ENCODE measurements at regions not wholly inside any gene's neighbourhood (a gene's known extent, or its start where the extent isn't known, plus 50 kb on each side); places are given as distances from the start of the nearest gene placed in this dataset.
A peak's percentile ranks its signal among the peaks of the same experiment; 100 is the strongest.

DNA sequence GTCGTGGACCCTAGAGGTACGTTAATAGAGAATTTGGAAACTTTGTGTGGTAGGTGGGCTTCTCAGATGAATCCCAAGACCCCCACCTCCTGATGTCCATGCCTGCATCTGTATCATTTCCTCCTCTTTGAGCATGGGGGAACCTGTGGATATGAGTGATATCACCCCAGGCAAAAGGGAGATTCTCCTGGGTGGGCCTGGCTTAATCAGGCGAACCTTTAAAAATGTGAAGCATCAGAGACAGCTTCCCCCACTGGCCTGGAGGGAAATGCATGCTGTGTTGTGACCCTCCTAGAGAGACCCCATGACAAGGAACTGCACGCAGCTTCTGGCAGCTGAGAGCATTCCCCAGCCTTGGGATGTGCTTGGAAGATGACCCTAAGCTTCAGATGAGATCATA lies 180.9 kb downstream of the MBOAT1 start:
- no peak for TF ChIP-seq POLR2AphosphoS5 (IDR thresholded peaks at IDR 0.05)
- no peak for TF ChIP-seq EP300 (IDR thresholded peaks at IDR 0.05)
- no peak for TF ChIP-seq CTCF (IDR thresholded peaks at IDR 0.05)
- no peak for TF ChIP-seq POLR2A (IDR thresholded peaks at IDR 0.05)
- peaks cover 0 to 15% (median 0%) of the 10 kb centered on the region in 3 donors for H3K27me3 ChIP-seq
- WGBS, 5 donors = 91 to 96% (median 94%) methylated on average over 4 of the region's 4 CpGs
- DNase-seq = no peak
- peaks cover 0 to 4% (median 0%) of the 10 kb centered on the region in 4 donors for H3K9me3 ChIP-seq
- intact Hi-C loops (cut with DNase I; ENCODE audit: low total_unique reads) = no loop called here
- no peak overlapping the region for H3K27ac ChIP-seq
- H3K36me3 ChIP-seq = no peaks in the 10 kb centered on the region
- no peak overlapping the region for H3K4me3 ChIP-seq
- H3K4me1 ChIP-seq = no peaks in the 10 kb centered on the region

DNA sequence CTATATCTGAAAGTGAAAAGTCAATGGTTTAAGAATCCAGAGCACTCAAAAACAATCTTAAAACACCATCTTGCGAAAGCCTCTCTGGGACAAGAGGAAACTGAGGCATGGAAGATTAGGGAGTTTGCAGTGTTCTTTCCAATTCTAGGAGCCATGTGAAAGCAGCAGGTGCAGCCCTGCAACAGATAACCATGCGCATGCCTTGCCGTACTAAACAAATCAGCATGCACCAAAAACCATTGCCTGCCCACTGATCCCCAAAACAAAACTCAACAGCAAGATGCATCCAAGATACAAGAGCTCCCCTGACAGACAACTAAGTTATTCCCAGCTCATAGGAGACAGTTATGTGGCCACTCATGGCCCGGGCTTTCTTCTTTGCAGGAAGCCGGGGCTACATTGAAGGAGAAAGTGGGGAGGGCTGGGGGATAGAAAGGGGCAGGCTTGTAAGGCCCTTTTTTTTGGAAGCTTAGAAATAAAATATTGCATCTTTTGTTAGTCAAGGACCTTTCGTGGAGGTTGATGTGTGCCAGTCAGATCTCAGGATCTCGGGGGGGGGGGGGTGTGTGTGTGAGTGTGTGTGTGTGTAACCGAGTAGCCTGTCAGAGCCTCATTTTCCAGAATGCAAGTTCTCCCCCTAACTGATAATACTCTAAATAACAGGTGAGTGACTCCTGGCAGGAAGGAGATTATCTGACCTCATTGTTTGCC lies 178.4 kb downstream of the MBOAT1 start:
- H3K9me3 ChIP-seq = peaks cover 0 to 4% (median 0%) of the 10 kb centered on the region in 4 donors
- H3K36me3 ChIP-seq = no peaks in the 10 kb centered on the region
- H3K27me3 ChIP-seq = peaks cover 0 to 15% (median 0%) of the 10 kb centered on the region in 3 donors
- intact Hi-C loops (cut with DNase I; ENCODE audit: low total_unique reads) = no loop called here
- WGBS, 5 donors = 54 to 68% (median 58%) methylated on average over 6 to 8 of the region's 8 CpGs
- TF ChIP-seq POLR2A (IDR thresholded peaks at IDR 0.05) = no peak
- no peak for TF ChIP-seq CTCF (IDR thresholded peaks at IDR 0.05)
- no peak for TF ChIP-seq EP300 (IDR thresholded peaks at IDR 0.05)
- TF ChIP-seq POLR2AphosphoS5 (IDR thresholded peaks at IDR 0.05) = no peak
- no peak overlapping the region for H3K4me3 ChIP-seq
- no peak for DNase-seq
- no peak overlapping the region for H3K27ac ChIP-seq
- no peaks in the 10 kb centered on the region for H3K4me1 ChIP-seq

DNA sequence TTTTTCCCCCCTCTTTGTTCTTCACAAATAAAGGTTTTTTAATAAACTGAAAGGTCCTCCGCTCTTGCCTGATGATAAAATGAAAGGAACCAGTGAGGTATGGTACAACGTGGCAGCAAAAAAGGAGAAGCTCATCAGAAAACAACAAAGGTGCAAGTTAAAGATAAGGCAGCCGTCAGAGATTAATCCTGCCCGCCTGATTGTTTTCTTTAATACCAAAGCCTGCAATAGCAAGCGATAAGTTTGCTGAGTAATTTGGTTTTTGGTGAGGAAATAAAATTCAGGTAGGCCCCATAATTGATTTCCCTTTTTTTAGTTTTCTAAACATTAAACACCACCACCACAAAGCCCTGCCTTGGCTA lies 177.9 kb downstream of the MBOAT1 start:
- Histone ChIP-seq H3K4me1 (no peaks in the 10 kb centered on the region), H3K27ac (no peak overlapping the region), H3K9me3 (peaks cover 0 to 4% (median 0%) of the 10 kb centered on the region in 4 donors), H3K36me3 (no peaks in the 10 kb centered on the region), H3K4me3 (no peak overlapping the region), H3K27me3 (peaks cover 0 to 15% (median 0%) of the 10 kb centered on the region in 3 donors)
- peak in 1 of 2 donors; percentile 17 for DNase-seq
- 10 to 37% (median 25%) methylated on average over 5 of the region's 5 CpGs for WGBS, 5 donors
- TF ChIP-seq POLR2A (IDR thresholded peaks at IDR 0.05) (no peak), CTCF (IDR thresholded peaks at IDR 0.05) (no peak), EP300 (IDR thresholded peaks at IDR 0.05) (no peak), POLR2AphosphoS5 (IDR thresholded peaks at IDR 0.05) (no peak)
- intact Hi-C loops (cut with DNase I; ENCODE audit: low total_unique reads) = no loop called here

DNA sequence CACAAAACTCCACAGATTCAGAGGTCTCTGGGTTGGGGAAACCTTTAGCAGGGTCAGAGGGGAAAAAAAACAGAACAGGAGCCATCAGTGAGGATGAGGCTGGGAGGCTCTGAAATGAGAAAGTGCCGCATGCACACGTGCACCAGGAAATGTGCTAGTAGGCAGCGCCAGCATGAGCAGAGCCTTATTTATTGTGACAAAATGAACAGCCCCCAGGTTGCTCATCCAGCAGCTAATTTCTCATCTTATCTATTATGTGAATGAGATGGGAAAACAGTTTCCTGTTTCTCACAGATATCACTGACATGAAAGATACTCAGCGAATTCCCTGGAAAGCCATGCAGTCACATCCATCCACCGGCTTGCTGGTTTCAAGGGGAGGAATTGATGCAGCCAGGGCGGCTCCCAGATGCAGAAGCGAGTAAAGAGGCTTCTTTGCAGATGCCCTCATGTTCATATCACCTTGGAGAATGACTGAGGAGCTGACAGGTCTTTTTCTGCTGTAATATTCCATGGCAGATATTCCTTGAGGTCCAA lies 176.1 kb downstream of the MBOAT1 start:
- WGBS, 5 donors = 78 to 96% (median 86%) methylated on average over 7 of the region's 7 CpGs
- Histone ChIP-seq H3K9me3 (peaks cover 0 to 4% (median 0%) of the 10 kb centered on the region in 4 donors), H3K4me3 (no peak overlapping the region), H3K27me3 (peaks cover 0 to 14% (median 0%) of the 10 kb centered on the region in 3 donors), H3K27ac (no peak overlapping the region), H3K4me1 (no peaks in the 10 kb centered on the region), H3K36me3 (peaks cover 0 to 5% (median 0%) of the 10 kb centered on the region in 4 donors)
- intact Hi-C loops (cut with DNase I; ENCODE audit: low total_unique reads) = no loop called here
- DNase-seq = no peak
- no peak for TF ChIP-seq POLR2AphosphoS5 (IDR thresholded peaks at IDR 0.05)
- no peak for TF ChIP-seq CTCF (IDR thresholded peaks at IDR 0.05)
